Activated naive CD4-positive, alpha-beta T cell treated with anti-CD3 and anti-CD28 coated beads for 36 hours (primary cell): ENCODE measurements at regions not wholly inside any gene's neighbourhood (a gene's known extent, or its start where the extent isn't known, plus 50 kb on each side); places are given as distances from the start of the nearest gene placed in this dataset.
A peak's percentile ranks its signal among the peaks of the same experiment; 100 is the strongest.

Experiments used
- CTCF ChIA-PET: fragments of 350-600 bp; sonication (Branson Sonifier 250); formaldehyde crosslinking; loops from one replicate; lab custom pipeline; 2021; ENCODE audit warnings: antibody characterized with exemption; lab: Charles Lee
- DNase-seq: peaks from one replicate; pipeline ENCODE4 v3.0.0-alpha.2; 2020
- H3K27ac Mint-ChIP-seq: one replicate; pipeline ENCODE4 v1.8.0; 2021; ENCODE audit warnings: mild to moderate bottlenecking, mixed read lengths
- H3K27me3 Mint-ChIP-seq: one replicate; pipeline ENCODE4 v1.8.0; 2021; ENCODE audit warnings: low read depth, mixed read lengths
- H3K36me3 Mint-ChIP-seq: one replicate; pipeline ENCODE4 v1.8.0; 2021; ENCODE audit warnings: low read depth, mixed read lengths
- H3K4me1 Mint-ChIP-seq: one replicate; pipeline ENCODE4 v1.8.0; 2021; ENCODE audit warnings: low read depth, mixed read lengths
- H3K4me3 Mint-ChIP-seq: one replicate; pipeline ENCODE4 v1.8.0; 2021; ENCODE audit warnings: mild to moderate bottlenecking, moderate library complexity, mixed read lengths
- H3K9me3 Mint-ChIP-seq: one replicate; pipeline ENCODE4 v1.8.0; 2021; ENCODE audit warnings: mixed read lengths
- intact Hi-C: fragments of 100-400 bp; cut with micrococcal nuclease; formaldehyde crosslinking; loops from one replicate; pipeline ENCODE4 v1.15.1; 2023

- peak; percentile 27 for DNase-seq
- intact Hi-C loops: loop anchor here (1.0 to 10.0 kb wide), 3 partner anchors 254 to 633 kb away; no protein-coding TSS in a partner anchor
Observed at GRCh38 chr11:11789735-11790369, 51.9 kb upstream of the USP47 start.

GRCh38 chr11:11788063-11788710 is 53.6 kb upstream of the USP47 start:
- H3K4me1 Mint-ChIP-seq: no peaks in the 10 kb centered on the region
- CTCF ChIA-PET: interaction anchor here (0.6 to 4.0 kb wide), 21 partner anchors 10 to 948 kb away, joined by 3 to 28 read pairs (median 4); no protein-coding TSS in a partner anchor
- intact Hi-C loops: loop anchor here (5.0 to 10.0 kb wide), 2 partner anchors 523 to 631 kb away; no protein-coding TSS in a partner anchor

More at GRCh38 chr11:11789735-11790369, 51.9 kb upstream of the USP47 start:
- CTCF ChIA-PET: no interaction called here
- no peak overlapping the region for H3K27ac Mint-ChIP-seq
- no peaks in the 10 kb centered on the region for H3K36me3 Mint-ChIP-seq
- no peaks in the 10 kb centered on the region for H3K4me1 Mint-ChIP-seq
- H3K9me3 Mint-ChIP-seq: no peaks in the 10 kb centered on the region
- no peaks in the 10 kb centered on the region for H3K27me3 Mint-ChIP-seq
- no peak overlapping the region for H3K4me3 Mint-ChIP-seq

GRCh38 chr11:11787305-11788062 is 54.3 kb upstream of the USP47 start:
- Mint-ChIP-seq H3K9me3 (no peaks in the 10 kb centered on the region), H3K36me3 (no peaks in the 10 kb centered on the region), H3K27me3 (peaks cover 3% of the 10 kb centered on the region), H3K27ac (no peak overlapping the region), H3K4me3 (no peak overlapping the region), H3K4me1 (no peaks in the 10 kb centered on the region)
- DNase-seq: peak; percentile 83
- intact Hi-C loops: loop anchor here (1.0 to 10.0 kb wide), 8 partner anchors 168 to 995 kb away; no protein-coding TSS in a partner anchor
- CTCF ChIA-PET: interaction anchor here (0.6 to 4.0 kb wide), 28 partner anchors 10 to 1016 kb away, joined by 3 to 28 read pairs (median 3); no protein-coding TSS in a partner anchor

More at GRCh38 chr11:11788063-11788710, 53.6 kb upstream of the USP47 start:
- Mint-ChIP-seq H3K27ac (no peak overlapping the region), H3K36me3 (no peaks in the 10 kb centered on the region), H3K9me3 (no peaks in the 10 kb centered on the region), H3K27me3 (peaks cover 3% of the 10 kb centered on the region), H3K4me3 (no peak overlapping the region)
- DNase-seq: no peak

GRCh38 chr11:11786771-11787170 is 55.0 kb upstream of the USP47 start:
- no peaks in the 10 kb centered on the region for H3K9me3 Mint-ChIP-seq
- intact Hi-C loops: loop anchor here (1.0 to 10.0 kb wide), 8 partner anchors 167 to 994 kb away; no protein-coding TSS in a partner anchor
- no peaks in the 10 kb centered on the region for H3K4me1 Mint-ChIP-seq
- no peak overlapping the region for H3K27ac Mint-ChIP-seq
- H3K27me3 Mint-ChIP-seq: peaks cover 3% of the 10 kb centered on the region
- no peak for DNase-seq
- CTCF ChIA-PET: interaction anchor here (0.7 to 4.0 kb wide), 14 partner anchors 9 to 1016 kb away, joined by 3 to 28 read pairs (median 4); no protein-coding TSS in a partner anchor
- no peaks in the 10 kb centered on the region for H3K36me3 Mint-ChIP-seq
- no peak overlapping the region for H3K4me3 Mint-ChIP-seq

GRCh38 chr11:11786234-11786633 is 55.5 kb upstream of the USP47 start:
- DNase-seq: no peak
- Mint-ChIP-seq H3K27me3 (peaks cover 3% of the 10 kb centered on the region), H3K27ac (no peak overlapping the region), H3K4me3 (no peak overlapping the region), H3K4me1 (no peaks in the 10 kb centered on the region), H3K9me3 (no peaks in the 10 kb centered on the region), H3K36me3 (no peaks in the 10 kb centered on the region)
- CTCF ChIA-PET: interaction anchor here (0.6 to 4.0 kb wide), 5 partner anchors 8 to 1881 kb away, joined by 3 to 28 read pairs (median 3); no protein-coding TSS in a partner anchor
- intact Hi-C loops: loop anchor here (2.0 to 10.0 kb wide), 3 partner anchors 385 to 629 kb away; no protein-coding TSS in a partner anchor

GRCh38 chr11:11782532-11783110 is 59.2 kb upstream of the USP47 start:
- Mint-ChIP-seq H3K9me3 (no peaks in the 10 kb centered on the region), H3K27me3 (peaks cover 7% of the 10 kb centered on the region), H3K27ac (no peak overlapping the region), H3K4me1 (no peaks in the 10 kb centered on the region), H3K4me3 (no peak overlapping the region), H3K36me3 (no peaks in the 10 kb centered on the region)
- CTCF ChIA-PET: interaction anchor here (1.6 kb wide), 1 partner anchor 16 kb away, joined by 4 read pairs; no protein-coding TSS in a partner anchor
- DNase-seq: no peak
- intact Hi-C loops: loop anchor here (10.0 kb wide), 1 partner anchor 518 kb away; no protein-coding TSS in a partner anchor

GRCh38 chr11:11780858-11781257 is 60.9 kb upstream of the USP47 start:
- Mint-ChIP-seq H3K36me3 (no peaks in the 10 kb centered on the region), H3K4me1 (no peaks in the 10 kb centered on the region), H3K4me3 (no peak overlapping the region), H3K27me3 (peaks cover 7% of the 10 kb centered on the region), H3K9me3 (no peaks in the 10 kb centered on the region), H3K27ac (no peak overlapping the region)
- CTCF ChIA-PET: no interaction called here
- intact Hi-C loops: loop anchor here (10.0 kb wide), 1 partner anchor 516 kb away; no protein-coding TSS in a partner anchor
- no peak for DNase-seq

- Mint-ChIP-seq H3K27ac (no peak overlapping the region), H3K4me1 (no peaks in the 10 kb centered on the region), H3K36me3 (no peaks in the 10 kb centered on the region), H3K4me3 (no peak overlapping the region), H3K9me3 (no peaks in the 10 kb centered on the region), H3K27me3 (peaks cover 10% of the 10 kb centered on the region)
- CTCF ChIA-PET: no interaction called here
- intact Hi-C loops: loop anchor here (10.0 kb wide), 1 partner anchor 515 kb away; no protein-coding TSS in a partner anchor
- no peak for DNase-seq
Observed at GRCh38 chr11:11779975-11780374, 61.8 kb upstream of the USP47 start.

- H3K4me3 Mint-ChIP-seq: no peak overlapping the region
- peak; percentile 6 for DNase-seq
- CTCF ChIA-PET: interaction anchor here (1.9 to 2.0 kb wide), 2 partner anchors 9 to 20 kb away, joined by 4 to 6 read pairs; no protein-coding TSS in a partner anchor
- H3K9me3 Mint-ChIP-seq: no peaks in the 10 kb centered on the region
- H3K27me3 Mint-ChIP-seq: peaks cover 6% of the 10 kb centered on the region
- H3K27ac Mint-ChIP-seq: no peak overlapping the region
- intact Hi-C loops: no loop called here
- H3K36me3 Mint-ChIP-seq: no peaks in the 10 kb centered on the region
- H3K4me1 Mint-ChIP-seq: no peaks in the 10 kb centered on the region
Observed at GRCh38 chr11:11777897-11778296, 63.9 kb upstream of the USP47 start.

GRCh38 chr11:11776714-11777113 is 65.1 kb upstream of the USP47 start:
- no peaks in the 10 kb centered on the region for H3K4me1 Mint-ChIP-seq
- no peaks in the 10 kb centered on the region for H3K9me3 Mint-ChIP-seq
- intact Hi-C loops: no loop called here
- CTCF ChIA-PET: interaction anchor here (0.8 to 2.0 kb wide), 3 partner anchors 11 to 749 kb away, joined by 4 to 6 read pairs (median 4); no protein-coding TSS in a partner anchor
- H3K27me3 Mint-ChIP-seq: peaks cover 6% of the 10 kb centered on the region
- no peaks in the 10 kb centered on the region for H3K36me3 Mint-ChIP-seq
- no peak overlapping the region for H3K27ac Mint-ChIP-seq
- H3K4me3 Mint-ChIP-seq: no peak overlapping the region
- DNase-seq: no peak

GRCh38 chr11:11774928-11775327 is 66.8 kb upstream of the USP47 start:
- Mint-ChIP-seq H3K4me1 (no peaks in the 10 kb centered on the region), H3K9me3 (no peaks in the 10 kb centered on the region), H3K27me3 (peaks cover 6% of the 10 kb centered on the region), H3K36me3 (no peaks in the 10 kb centered on the region), H3K4me3 (no peak overlapping the region), H3K27ac (no peak overlapping the region)
- intact Hi-C loops: no loop called here
- CTCF ChIA-PET: interaction anchor here (1.5 kb wide), 1 partner anchor 12 kb away, joined by 6 read pairs; no protein-coding TSS in a partner anchor
- DNase-seq: no peak
